SU-DHL-6 (cell line): ENCODE measurements at regions not wholly inside any gene's neighbourhood (a gene's known extent, or its start where the extent isn't known, plus 50 kb on each side); places are given as distances from the start of the nearest gene placed in this dataset.

Experiments
- H2AFZ ChIP-seq: fragments of 200-600 bp; sonication (generic); 2 replicates; pipeline ENCODE4 v1.6.1; 2014; ENCODE audit warnings: low read depth, mild to moderate bottlenecking, moderate library complexity, mixed read lengths, antibody characterized with exemption, low read length; ENCODE audit not compliant: severe bottlenecking
- H3F3A ChIP-seq: fragments of 200-600 bp; shearing (Covaris generic); 2 replicates; pipeline ENCODE4 v1.6.0; 2016; ENCODE audit warnings: antibody characterized with exemption, mild to moderate bottlenecking; ENCODE audit not compliant: insufficient read depth
- H3K27ac ChIP-seq: fragments of 200-600 bp; sonication (generic); 2 replicates; pipeline ENCODE4 v1.5.1; 2016; ENCODE audit warnings: low read depth, mild to moderate bottlenecking, low read length, moderate library complexity, mixed read lengths
- H3K27me3 ChIP-seq: fragments of 200-600 bp; sonication (generic), shearing (Covaris generic); 2 replicates; pipeline ENCODE4 v1.6.0; 2014; ENCODE audit warnings: mild to moderate bottlenecking, low read length
- H3K36me3 ChIP-seq: fragments of 200-600 bp; sonication (generic); 2 replicates; pipeline ENCODE4 v1.6.1; 2014; ENCODE audit warnings: mild to moderate bottlenecking, low read length, mixed read lengths
- H3K4me2 ChIP-seq: fragments of 300-600, 200-600 bp; shearing (Covaris generic), sonication (generic); 2 replicates; pipeline ENCODE4 v1.6.0; 2014; ENCODE audit warnings: low read length, low read depth, mild to moderate bottlenecking; ENCODE audit not compliant: poor library complexity, severe bottlenecking
- H3K4me3 ChIP-seq: fragments of 200-600 bp; sonication (generic); 2 replicates; pipeline ENCODE4 v1.5.1; 2014; ENCODE audit warnings: antibody characterized with exemption, low read length, mild to moderate bottlenecking, mixed read lengths; ENCODE audit not compliant: insufficient read depth, poor library complexity, severe bottlenecking
- H3K79me2 ChIP-seq: fragments of 200-600 bp; sonication (generic); 2 replicates; pipeline ENCODE4 v1.6.1; 2014; ENCODE audit warnings: mild to moderate bottlenecking, low read length, moderate library complexity; ENCODE audit not compliant: insufficient read depth
- H3K9ac ChIP-seq: fragments of 200-600 bp; sonication (generic); 2 replicates; pipeline ENCODE4 v1.7.0; 2014; ENCODE audit warnings: mild to moderate bottlenecking, low read length
- H3K9me2 ChIP-seq: fragments of 200-600 bp; sonication (generic); replicated peaks from 2 replicates; pipeline ENCODE4 v1.6.1; 2014; ENCODE audit warnings: low read length; ENCODE audit not compliant: insufficient read depth
- H3K9me3 ChIP-seq: fragments of 200-600 bp; sonication (generic); 2 replicates; pipeline ENCODE4 v1.6.1; 2014; ENCODE audit warnings: low read length, mixed read lengths; ENCODE audit not compliant: insufficient read depth
- H4K20me1 ChIP-seq: fragments of 200-600 bp; sonication (generic); 2 replicates; pipeline ENCODE4 v1.6.1; 2014; ENCODE audit warnings: low read depth, mild to moderate bottlenecking, antibody characterized with exemption, low read length, moderate library complexity, mixed read lengths
- CTCF ChIP-seq: fragments of 200-600 bp; sonication (generic); IDR thresholded peaks from one replicate; pipeline ENCODE4 v1.5.1; 2017; ENCODE audit warnings: antibody characterized with exemption, mild to moderate bottlenecking, low read length, moderate library complexity; ENCODE audit not compliant: insufficient read depth, poor library complexity, severe bottlenecking
- EZH2phosphoT487 ChIP-seq: fragments of 200-600 bp; sonication (generic), shearing (Covaris generic); conservative IDR thresholded peaks from 2 replicates; pipeline ENCODE4 v1.6.1; 2018; ENCODE audit warnings: mild to moderate bottlenecking, antibody characterized with exemption, low read length, moderate library complexity, mixed read lengths

GRCh38 chr5:106525438-106525837 is 1145.3 kb downstream of the EFNA5 start:
- no peak overlapping the region for H3K4me2 ChIP-seq
- no peak overlapping the region for H3K9ac ChIP-seq
- no peaks in the 10 kb centered on the region for H3K79me2 ChIP-seq
- no peaks in the 10 kb centered on the region for H3K9me3 ChIP-seq
- no peak overlapping the region for H3K4me3 ChIP-seq
- H3K36me3 ChIP-seq: no peaks in the 10 kb centered on the region
- no peaks in the 10 kb centered on the region for H3K27me3 ChIP-seq
- H2AFZ ChIP-seq: no peak overlapping the region
- TF ChIP-seq EZH2phosphoT487: no peak
- TF ChIP-seq CTCF: no peak
- H3K27ac ChIP-seq: no peak overlapping the region
- H4K20me1 ChIP-seq: no peaks in the 10 kb centered on the region
- H3F3A ChIP-seq: no peaks in the 10 kb centered on the region
- H3K9me2 ChIP-seq: no peaks in the 10 kb centered on the region

DNA sequence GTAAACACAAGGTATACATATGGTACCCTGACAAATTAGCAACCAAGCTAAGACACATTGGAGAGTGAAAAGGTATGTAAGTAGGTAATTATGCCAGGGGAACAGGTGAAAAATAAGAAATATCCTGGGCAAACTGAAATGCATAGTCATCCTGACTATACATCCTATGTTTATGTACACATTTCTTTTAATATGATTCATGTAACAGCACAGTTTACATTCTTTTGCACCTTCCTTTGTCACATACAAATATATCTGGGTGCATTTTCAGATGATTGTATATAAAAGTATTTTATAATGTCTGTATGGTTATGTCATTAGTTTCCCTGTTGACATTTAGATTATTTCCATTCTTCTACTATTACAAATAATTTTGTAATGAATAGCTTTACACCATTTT is 1146.9 kb downstream of the EFNA5 start:
- no peaks in the 10 kb centered on the region for H3K9me2 ChIP-seq
- no peak overlapping the region for H3K4me2 ChIP-seq
- no peak overlapping the region for H3K27ac ChIP-seq
- H3K9me3 ChIP-seq: no peaks in the 10 kb centered on the region
- H3K27me3 ChIP-seq: no peaks in the 10 kb centered on the region
- no peak for TF ChIP-seq EZH2phosphoT487
- TF ChIP-seq CTCF: no peak
- H3K4me3 ChIP-seq: no peak overlapping the region
- H3K79me2 ChIP-seq: no peaks in the 10 kb centered on the region
- H3F3A ChIP-seq: no peaks in the 10 kb centered on the region
- no peaks in the 10 kb centered on the region for H4K20me1 ChIP-seq
- H3K36me3 ChIP-seq: no peaks in the 10 kb centered on the region
- H3K9ac ChIP-seq: no peak overlapping the region
- H2AFZ ChIP-seq: no peak overlapping the region

DNA sequence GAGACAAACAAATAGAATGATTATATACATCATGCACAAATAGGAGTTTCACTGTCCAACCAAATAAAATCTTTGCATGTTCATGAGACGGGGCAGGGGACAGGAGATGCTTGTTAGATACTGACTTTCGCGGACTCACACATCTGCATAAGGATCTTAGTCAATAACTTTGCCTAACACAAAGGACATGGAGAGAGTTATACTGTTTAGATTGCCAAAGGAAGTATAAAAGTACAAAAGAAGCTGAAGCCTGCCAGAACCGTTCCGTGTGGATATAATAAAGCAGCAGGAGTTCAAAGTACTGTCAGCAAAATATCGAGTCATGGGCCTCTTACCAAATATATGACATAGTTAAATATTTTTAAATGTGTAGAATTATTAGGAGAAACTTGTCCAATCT is 1148.4 kb downstream of the EFNA5 start:
- no peak for TF ChIP-seq CTCF
- no peak for TF ChIP-seq EZH2phosphoT487
- no peaks in the 10 kb centered on the region for H4K20me1 ChIP-seq

DNA sequence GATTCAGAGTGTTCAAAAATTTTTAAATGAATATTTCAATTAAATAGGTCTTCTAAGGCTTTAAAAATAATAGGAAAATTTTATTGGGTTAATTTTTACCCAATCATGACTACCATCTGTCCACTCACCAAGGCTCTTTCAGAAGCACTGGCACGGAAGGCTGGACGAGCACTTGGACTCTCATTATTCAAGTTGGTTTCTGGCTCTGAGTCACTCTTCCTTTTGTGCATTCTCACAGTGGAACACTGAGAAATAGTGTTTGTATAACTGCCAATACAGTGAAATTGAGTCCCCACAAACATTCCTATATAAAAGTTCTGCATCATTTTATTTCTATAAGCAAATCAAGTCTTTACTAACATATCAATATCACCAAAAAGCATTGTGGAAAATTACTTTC is 1149.0 kb downstream of the EFNA5 start:
- H3K36me3 ChIP-seq: no peaks in the 10 kb centered on the region
- no peak overlapping the region for H3K4me2 ChIP-seq
- no peak overlapping the region for H3K9ac ChIP-seq

More for the DNA sequence above, 1148.4 kb downstream of the EFNA5 start:
- H3K9ac ChIP-seq: no peak overlapping the region
- no peak overlapping the region for H3K27ac ChIP-seq
- no peak overlapping the region for H2AFZ ChIP-seq
- no peaks in the 10 kb centered on the region for H3F3A ChIP-seq
- no peaks in the 10 kb centered on the region for H3K27me3 ChIP-seq
- H3K9me2 ChIP-seq: no peaks in the 10 kb centered on the region
- H3K9me3 ChIP-seq: no peaks in the 10 kb centered on the region
- H3K4me2 ChIP-seq: no peak overlapping the region
- no peaks in the 10 kb centered on the region for H3K79me2 ChIP-seq
- no peaks in the 10 kb centered on the region for H3K36me3 ChIP-seq
- H3K4me3 ChIP-seq: no peak overlapping the region

More for the DNA sequence above, 1149.0 kb downstream of the EFNA5 start:
- Histone ChIP-seq H3F3A (no peaks in the 10 kb centered on the region), H3K79me2 (no peaks in the 10 kb centered on the region), H2AFZ (no peak overlapping the region), H4K20me1 (no peaks in the 10 kb centered on the region), H3K9me3 (no peaks in the 10 kb centered on the region), H3K27me3 (no peaks in the 10 kb centered on the region), H3K4me3 (no peak overlapping the region), H3K27ac (no peak overlapping the region), H3K9me2 (no peaks in the 10 kb centered on the region)
- TF ChIP-seq CTCF: no peak
- TF ChIP-seq EZH2phosphoT487: no peak
